Loucy (cell line): ENCODE measurements at regions not wholly inside any gene's neighbourhood (a gene's known extent, or its start where the extent isn't known, plus 50 kb on each side); places are given as distances from the start of the nearest gene placed in this dataset.

Experiments
- CTCF ChIP-seq: fragments of 200-600 bp; sonication (generic); conservative IDR thresholded peaks from 2 replicates; pipeline ENCODE4 v1.5.1; 2014; ENCODE audit warnings: mild to moderate bottlenecking, antibody characterized with exemption, low read length
- EZH2phosphoT487 ChIP-seq: fragments of 200-600 bp; IDR thresholded peaks from 2 replicates; pipeline ENCODE4 v1.6.1; 2018; ENCODE audit warnings: antibody characterized with exemption, mild to moderate bottlenecking, moderate library complexity, borderline replicate concordance

DNA sequence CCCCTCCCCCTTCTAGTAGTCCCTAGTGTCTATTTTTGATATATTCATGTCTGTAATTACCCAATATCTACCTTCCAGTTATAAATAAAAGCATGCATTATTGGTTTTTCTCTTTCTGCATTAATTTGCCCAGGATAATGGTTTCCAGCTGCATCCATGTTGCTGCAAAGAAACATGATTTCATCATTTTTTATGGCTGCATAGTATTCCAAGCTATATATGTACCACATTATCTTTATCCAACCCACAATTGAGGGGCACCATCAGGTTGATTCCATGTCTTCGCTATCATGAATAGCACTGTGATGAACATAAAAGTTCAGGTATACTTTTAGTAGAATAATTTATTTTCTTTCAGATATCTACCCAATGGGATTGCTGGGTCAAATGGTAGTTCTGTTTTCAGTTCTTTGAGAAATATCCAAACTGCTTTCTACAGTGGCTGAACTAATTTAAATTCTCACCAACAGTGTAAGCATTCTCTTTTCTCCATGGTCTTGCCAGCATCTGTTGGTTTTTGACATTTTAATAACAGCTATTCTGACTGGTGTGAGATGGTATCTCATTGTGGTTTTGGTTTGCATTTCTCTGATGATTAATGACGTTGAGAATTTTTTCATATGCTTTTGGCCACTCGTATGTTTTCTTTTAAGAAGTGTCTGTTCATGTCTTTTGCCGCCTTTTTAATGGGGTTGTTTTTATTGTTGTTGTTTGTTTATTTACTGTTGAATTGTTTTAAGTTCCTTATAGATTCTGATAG lies 746.1 kb upstream of the MEF2C start:
- no peak for TF ChIP-seq CTCF
- no peak for TF ChIP-seq EZH2phosphoT487
